GM12878 (cell line): ENCODE measurements at regions not wholly inside any gene's neighbourhood (a gene's known extent, or its start where the extent isn't known, plus 50 kb on each side); places are given as distances from the start of the nearest gene placed in this dataset.

ENCODE experiments used
- ATF7 ChIP-seq: fragments of 450-650 bp; IDR thresholded peaks from 2 replicates; pipeline ENCODE4 v1.6.1; 2016; ENCODE audit warnings: low read depth, mild to moderate bottlenecking
- CEBPB ChIP-seq, 2 experiments: fragments of 150-350 bp in 1 of 2; IDR thresholded peaks; 2 replicates each; pipeline ENCODE4 v1.6.1; 2012 to 2014; ENCODE audit warnings: low read depth in 2 of 2, low read length in 2 of 2, borderline replicate concordance in 1 of 2, inconsistent platforms in 1 of 2
- EZH2 ChIP-seq: IDR thresholded peaks from 2 replicates; pipeline ENCODE4 v1.6.1; 2012; ENCODE audit warnings: low read depth, mild to moderate bottlenecking, control low read depth, inconsistent platforms, low read length, borderline replicate concordance; ENCODE audit not compliant: control insufficient read depth
- HDGF ChIP-seq: fragments of 450-650 bp; IDR thresholded peaks from 2 replicates; pipeline ENCODE4 v1.6.1; 2016; ENCODE audit warnings: antibody characterized with exemption
- JUNB ChIP-seq: IDR thresholded peaks from 2 replicates; pipeline ENCODE4 v1.6.1; 2016; ENCODE audit warnings: antibody characterized with exemption, mild to moderate bottlenecking
- POLR2A ChIP-seq: IDR thresholded peaks from 2 replicates; pipeline ENCODE4 v1.6.1; 2011; ENCODE audit warnings: low read depth, mild to moderate bottlenecking, low read length
- SPI1 ChIP-seq: IDR thresholded peaks from 2 replicates; pipeline ENCODE4 v1.6.1; 2011; ENCODE audit warnings: low read depth, mild to moderate bottlenecking, low read length, moderate library complexity, borderline replicate concordance; ENCODE audit not compliant: insufficient read depth
- STAT1 ChIP-seq: fragments of 450-650 bp; conservative IDR thresholded peaks from 2 replicates; pipeline ENCODE4 v1.6.1; 2014; ENCODE audit warnings: antibody characterized with exemption, mild to moderate bottlenecking
- TF ChIP-seq, protein P1 (sequence below): IDR thresholded peaks from 2 replicates; pipeline ENCODE4 v1.6.1; 2012; ENCODE audit warnings: low read depth, low read length, improper control_type of control experiment
- TF ChIP-seq, protein P2 (sequence below): fragments of 450-650 bp; IDR thresholded peaks from 2 replicates; pipeline ENCODE4 v1.6.1; 2018; ENCODE audit warnings: mild to moderate bottlenecking, low read depth, moderate library complexity; ENCODE audit not compliant: partially characterized antibody
- TF ChIP-seq, protein P3 (sequence below): IDR thresholded peaks from 2 replicates; pipeline ENCODE4 v1.6.1; 2012; ENCODE audit warnings: low read depth, low read length, improper control_type of control experiment

DNA sequence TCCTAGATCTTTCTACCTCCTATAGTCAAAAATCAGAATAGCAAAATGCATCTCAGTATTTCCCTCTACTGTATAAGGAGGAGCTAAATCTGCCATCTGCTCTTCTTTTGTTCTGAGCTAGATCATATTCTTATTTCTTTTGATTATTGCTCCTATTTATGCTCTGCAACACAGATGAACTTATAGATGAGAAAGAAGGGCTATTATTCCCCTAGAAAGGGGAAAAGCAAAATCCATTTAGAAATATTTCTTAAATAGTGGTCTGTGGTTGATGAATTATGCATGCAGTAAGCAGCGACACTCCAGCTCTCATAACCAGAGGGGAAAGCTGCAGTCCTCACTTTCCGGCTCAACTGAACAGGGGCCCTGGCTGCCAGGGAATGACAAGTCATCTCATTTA lies 207.3 kb upstream of the SORCS1 start:
- TF ChIP-seq SPI1 (no peak), HDGF (no peak), ATF7 (no peak), EZH2 (no peak), POLR2A (no peak), CEBPB (IDR thresholded peaks at IDR 0.05; ENCODE audit: borderline replicate concordance in 1 of 2, low read depth in 2 of 2, low read length in 2 of 2) (no peak), STAT1 (no peak), JUNB (no peak)
- TF ChIP-seq, protein P1, sequence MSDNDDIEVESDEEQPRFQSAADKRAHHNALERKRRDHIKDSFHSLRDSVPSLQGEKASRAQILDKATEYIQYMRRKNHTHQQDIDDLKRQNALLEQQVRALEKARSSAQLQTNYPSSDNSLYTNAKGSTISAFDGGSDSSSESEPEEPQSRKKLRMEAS: no peak
- TF ChIP-seq, protein P2, sequence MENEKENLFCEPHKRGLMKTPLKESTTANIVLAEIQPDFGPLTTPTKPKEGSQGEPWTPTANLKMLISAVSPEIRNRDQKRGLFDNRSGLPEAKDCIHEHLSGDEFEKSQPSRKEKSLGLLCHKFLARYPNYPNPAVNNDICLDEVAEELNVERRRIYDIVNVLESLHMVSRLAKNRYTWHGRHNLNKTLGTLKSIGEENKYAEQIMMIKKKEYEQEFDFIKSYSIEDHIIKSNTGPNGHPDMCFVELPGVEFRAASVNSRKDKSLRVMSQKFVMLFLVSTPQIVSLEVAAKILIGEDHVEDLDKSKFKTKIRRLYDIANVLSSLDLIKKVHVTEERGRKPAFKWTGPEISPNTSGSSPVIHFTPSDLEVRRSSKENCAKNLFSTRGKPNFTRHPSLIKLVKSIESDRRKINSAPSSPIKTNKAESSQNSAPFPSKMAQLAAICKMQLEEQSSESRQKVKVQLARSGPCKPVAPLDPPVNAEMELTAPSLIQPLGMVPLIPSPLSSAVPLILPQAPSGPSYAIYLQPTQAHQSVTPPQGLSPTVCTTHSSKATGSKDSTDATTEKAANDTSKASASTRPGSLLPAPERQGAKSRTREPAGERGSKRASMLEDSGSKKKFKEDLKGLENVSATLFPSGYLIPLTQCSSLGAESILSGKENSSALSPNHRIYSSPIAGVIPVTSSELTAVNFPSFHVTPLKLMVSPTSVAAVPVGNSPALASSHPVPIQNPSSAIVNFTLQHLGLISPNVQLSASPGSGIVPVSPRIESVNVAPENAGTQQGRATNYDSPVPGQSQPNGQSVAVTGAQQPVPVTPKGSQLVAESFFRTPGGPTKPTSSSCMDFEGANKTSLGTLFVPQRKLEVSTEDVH: no peak
- TF ChIP-seq, protein P3, sequence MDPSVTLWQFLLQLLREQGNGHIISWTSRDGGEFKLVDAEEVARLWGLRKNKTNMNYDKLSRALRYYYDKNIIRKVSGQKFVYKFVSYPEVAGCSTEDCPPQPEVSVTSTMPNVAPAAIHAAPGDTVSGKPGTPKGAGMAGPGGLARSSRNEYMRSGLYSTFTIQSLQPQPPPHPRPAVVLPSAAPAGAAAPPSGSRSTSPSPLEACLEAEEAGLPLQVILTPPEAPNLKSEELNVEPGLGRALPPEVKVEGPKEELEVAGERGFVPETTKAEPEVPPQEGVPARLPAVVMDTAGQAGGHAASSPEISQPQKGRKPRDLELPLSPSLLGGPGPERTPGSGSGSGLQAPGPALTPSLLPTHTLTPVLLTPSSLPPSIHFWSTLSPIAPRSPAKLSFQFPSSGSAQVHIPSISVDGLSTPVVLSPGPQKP: no peak
